ENCODE measurements at regions not wholly inside any gene's neighbourhood (a gene's known extent, or its start where the extent isn't known, plus 50 kb on each side); places are given as distances from the start of the nearest gene placed in this dataset.
"Not testable (repeated sequence)": the region's sequence is repeated elsewhere in the genome, so short reads cannot be mapped to it uniquely, and the experiment has no call there.

GRCh38 chr9:95729669-95730368 is 145.7 kb upstream of the ERCC6L2 start:
- DNase-seq (ENCODE audit: low spot score): no peak

- DNase-seq (ENCODE audit: low spot score): no peak
Observed at GRCh38 chr9:95729046-95729445, 146.4 kb upstream of the ERCC6L2 start.

- DNase-seq (ENCODE audit: low spot score): no peak
Observed at GRCh38 chr9:95727947-95728520, 147.5 kb upstream of the ERCC6L2 start.

GRCh38 chr9:95726756-95727155 is 148.7 kb upstream of the ERCC6L2 start:
- DNase-seq (ENCODE audit: low spot score): peak; percentile 26

GRCh38 chr9:95725045-95725444 is 150.4 kb upstream of the ERCC6L2 start:
- no peak for DNase-seq (ENCODE audit: low spot score)

GRCh38 chr9:95724253-95724991 is 151.1 kb upstream of the ERCC6L2 start:
- DNase-seq (ENCODE audit: low spot score): peak; percentile 91

GRCh38 chr9:95722141-95722540 is 153.3 kb upstream of the ERCC6L2 start:
- DNase-seq (ENCODE audit: low spot score): no peak

- no peak for DNase-seq (ENCODE audit: low spot score)
Observed at GRCh38 chr9:95721061-95721531, 154.4 kb upstream of the ERCC6L2 start.

GRCh38 chr9:95720496-95720895 is 155.0 kb upstream of the ERCC6L2 start:
- DNase-seq (ENCODE audit: low spot score): no peak

- DNase-seq (ENCODE audit: low spot score): no peak
Observed at GRCh38 chr9:95719354-95719753, 156.1 kb upstream of the ERCC6L2 start.

- no peak for DNase-seq (ENCODE audit: low spot score)
Observed at GRCh38 chr9:95718263-95718662, 157.2 kb upstream of the ERCC6L2 start.

- DNase-seq (ENCODE audit: low spot score): no peak
Observed at GRCh38 chr9:95715868-95716435, 159.5 kb upstream of the ERCC6L2 start.

GRCh38 chr9:95710446-95710845 is 165.0 kb upstream of the ERCC6L2 start:
- no peak for DNase-seq (ENCODE audit: low spot score)

GRCh38 chr9:95696701-95697100 is 178.8 kb upstream of the ERCC6L2 start:
- DNase-seq (ENCODE audit: low spot score): no peak

- DNase-seq (ENCODE audit: low spot score): no peak
Observed at GRCh38 chr9:95691435-95691834, 174.7 kb upstream of the PTCH1 start.

- no peak for DNase-seq (ENCODE audit: low spot score)
Observed at GRCh38 chr9:95689669-95690068, 172.9 kb upstream of the PTCH1 start.

GRCh38 chr9:95684516-95684915 is 167.7 kb upstream of the PTCH1 start:
- no peak for DNase-seq (ENCODE audit: low spot score)

GRCh38 chr9:95680306-95680705 is 163.5 kb upstream of the PTCH1 start:
- not testable (repeated sequence) for DNase-seq (ENCODE audit: low spot score)

- no peak for DNase-seq (ENCODE audit: low spot score)
Observed at GRCh38 chr9:95679874-95680273, 163.1 kb upstream of the PTCH1 start.

GRCh38 chr9:95678759-95679158 is 162.0 kb upstream of the PTCH1 start:
- DNase-seq (ENCODE audit: low spot score): no peak

- DNase-seq (ENCODE audit: low spot score): no peak
Observed at GRCh38 chr9:95670122-95670521, 153.4 kb upstream of the PTCH1 start.

- DNase-seq (ENCODE audit: low spot score): no peak
Observed at GRCh38 chr9:95669253-95669652, 152.5 kb upstream of the PTCH1 start.

- no peak for DNase-seq (ENCODE audit: low spot score)
Observed at GRCh38 chr9:95667789-95668188, 151.0 kb upstream of the PTCH1 start.
